ENCODE measurements at regions not wholly inside any gene's neighbourhood (a gene's known extent, or its start where the extent isn't known, plus 50 kb on each side); places are given as distances from the start of the nearest gene placed in this dataset.

- no peak for TF ChIP-seq EP300 (IDR thresholded peaks at IDR 0.05)
- no peak for TF ChIP-seq POLR2A (IDR thresholded peaks at IDR 0.05)
- TF ChIP-seq, protein P1, sequence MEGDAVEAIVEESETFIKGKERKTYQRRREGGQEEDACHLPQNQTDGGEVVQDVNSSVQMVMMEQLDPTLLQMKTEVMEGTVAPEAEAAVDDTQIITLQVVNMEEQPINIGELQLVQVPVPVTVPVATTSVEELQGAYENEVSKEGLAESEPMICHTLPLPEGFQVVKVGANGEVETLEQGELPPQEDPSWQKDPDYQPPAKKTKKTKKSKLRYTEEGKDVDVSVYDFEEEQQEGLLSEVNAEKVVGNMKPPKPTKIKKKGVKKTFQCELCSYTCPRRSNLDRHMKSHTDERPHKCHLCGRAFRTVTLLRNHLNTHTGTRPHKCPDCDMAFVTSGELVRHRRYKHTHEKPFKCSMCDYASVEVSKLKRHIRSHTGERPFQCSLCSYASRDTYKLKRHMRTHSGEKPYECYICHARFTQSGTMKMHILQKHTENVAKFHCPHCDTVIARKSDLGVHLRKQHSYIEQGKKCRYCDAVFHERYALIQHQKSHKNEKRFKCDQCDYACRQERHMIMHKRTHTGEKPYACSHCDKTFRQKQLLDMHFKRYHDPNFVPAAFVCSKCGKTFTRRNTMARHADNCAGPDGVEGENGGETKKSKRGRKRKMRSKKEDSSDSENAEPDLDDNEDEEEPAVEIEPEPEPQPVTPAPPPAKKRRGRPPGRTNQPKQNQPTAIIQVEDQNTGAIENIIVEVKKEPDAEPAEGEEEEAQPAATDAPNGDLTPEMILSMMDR (IDR thresholded peaks at IDR 0.05), result no peak
- no peak for TF ChIP-seq POLR2AphosphoS5 (IDR thresholded peaks at IDR 0.05)
Observed at GRCh38 chr3:148232389-148232788, 465.3 kb upstream of the AGTR1 start.

Measured in gastroesophageal sphincter (tissue), 3 donors.